HCT116 (cell line): ENCODE measurements at regions not wholly inside any gene's neighbourhood (a gene's known extent, or its start where the extent isn't known, plus 50 kb on each side); places are given as distances from the start of the nearest gene placed in this dataset.

ENCODE experiments used
- ATAC-seq: fragments of 200-7000 bp; cut with Tn5 transposase; 2 replicates; pipeline ENCODE4 v1.9.1; 2020; ENCODE audit warnings: mild to moderate bottlenecking, moderate library complexity
- BruUV-seq: library from RNA; stranded (reverse); fragments of 400-500 nt; replicated peaks from 2 replicates; lab custom pipeline; 2021; lab: Mats Ljungman, UMichigan
- CTCF ChIA-PET: fragments of 300-600 bp; sonication (Branson Sonifier 250); formaldehyde crosslinking; loops from one replicate; lab custom pipeline; 2021; ENCODE audit warnings: antibody characterized with exemption; lab: Charles Lee
- POLR2A ChIA-PET: fragments of 300-600, 350-600 bp; sonication (Branson Sonifier 250); formaldehyde crosslinking; loops from one replicate; lab custom pipeline; 2021; ENCODE audit warnings: antibody characterized with exemption; lab: Charles Lee
- RAD21 ChIA-PET, 2 experiments: fragments of 300-600 bp; sonication (Branson Sonifier 250); formaldehyde crosslinking; loops; one replicate each; lab custom pipeline; 2023; ENCODE audit warnings: low total read pairs in 2 of 2; ENCODE audit not compliant: uncharacterized antibody in 2 of 2, unreplicated experiment in 2 of 2, low non-redundant PET in 1 of 2; lab: Charles Lee
- DNase-seq: peaks from one replicate; pipeline ENCODE4 v3.0.0-alpha.2; 2010; ENCODE audit warnings: low read depth, low spot score
- H2AFZ ChIP-seq: fragments of 200-600 bp; shearing (Covaris generic), sonication (generic); 2 replicates; pipeline ENCODE4 v1.6.1; 2017; ENCODE audit warnings: low read depth, mixed run types, mixed read lengths, antibody characterized with exemption, low read length; ENCODE audit not compliant: poor library complexity, severe bottlenecking
- H3K27ac ChIP-seq: 2 replicates; pipeline ENCODE4 v1.5.1; 2012; ENCODE audit warnings: low read depth, low read length
- H3K27me3 ChIP-seq: fragments of 200-600 bp; sonication (generic); 2 replicates; pipeline ENCODE4 v1.6.1; 2016; ENCODE audit warnings: mixed run types, low read length, mixed read lengths; ENCODE audit not compliant: insufficient read depth
- H3K36me3 ChIP-seq, 2 experiments: fragments of 200-500 bp in 1 of 2; fragments of 200-600 bp in 1 of 2; sonication (Bioruptor generic) in 1 of 2; sonication (generic) in 1 of 2; 2 replicates each; pipeline versions ENCODE4 v1.5.1 to v1.6.1; 2014 to 2016; ENCODE audit warnings: low read length in 2 of 2, inconsistent platforms in 1 of 2, mixed read lengths in 1 of 2, mixed run types in 1 of 2; ENCODE audit not compliant: insufficient read depth in 2 of 2, control insufficient read depth in 1 of 2
- H3K4me1 ChIP-seq, 2 experiments: fragments of 200-600 bp in 1 of 2; sonication (generic) in 1 of 2; 2 replicates each; pipeline versions ENCODE4 v1.5.1 to v1.6.1; 2012 to 2017; ENCODE audit warnings: low read length in 2 of 2, inconsistent platforms in 1 of 2, mild to moderate bottlenecking in 1 of 2, mixed read lengths in 1 of 2, mixed run types in 1 of 2, moderate library complexity in 1 of 2; ENCODE audit not compliant: insufficient read depth in 2 of 2, control insufficient read depth in 1 of 2
- H3K4me2 ChIP-seq: fragments of 200-600 bp; sonication (generic); 2 replicates; pipeline ENCODE4 v1.6.1; 2017; ENCODE audit warnings: mixed run types, low read length, mixed read lengths
- H3K4me3 ChIP-seq, 2 experiments: fragments of 200-600 bp in 1 of 2; sonication (generic) in 1 of 2; replicated peaks in 1 of 2; 2 replicates each; pipeline ENCODE4 v1.5.1; 2011 to 2016; ENCODE audit warnings: low read length in 2 of 2, control low read depth in 1 of 2, low read depth in 1 of 2, mild to moderate bottlenecking in 1 of 2, mixed read lengths in 1 of 2, mixed run types in 1 of 2
- H3K79me2 ChIP-seq: fragments of 200-600 bp; sonication (generic); 2 replicates; pipeline ENCODE4 v1.6.1; 2017; ENCODE audit warnings: mild to moderate bottlenecking, mixed run types, low read length, moderate library complexity, mixed read lengths; ENCODE audit not compliant: insufficient read depth
- H3K9ac ChIP-seq: fragments of 200-600 bp; sonication (generic); 2 replicates; pipeline ENCODE4 v1.6.1; 2016; ENCODE audit warnings: low read length, mixed read lengths
- H3K9me2 ChIP-seq: fragments of 200-600 bp; sonication (generic), shearing (Covaris generic); 2 replicates; pipeline ENCODE4 v1.6.1; 2017; ENCODE audit warnings: mixed run types, mild to moderate bottlenecking, moderate library complexity; ENCODE audit not compliant: insufficient read depth
- H3K9me3 ChIP-seq, 2 experiments: fragments of 200-500 bp in 1 of 2; fragments of 200-600 bp in 1 of 2; sonication (Bioruptor generic) in 1 of 2; sonication (generic) in 1 of 2; 2 replicates each; pipeline ENCODE4 v1.6.1; 2014 to 2017; ENCODE audit warnings: low read length in 2 of 2, mixed read lengths in 2 of 2, inconsistent platforms in 1 of 2, low read depth in 1 of 2, mild to moderate bottlenecking in 1 of 2, mixed run types in 1 of 2, moderate library complexity in 1 of 2; ENCODE audit not compliant: control insufficient read depth in 1 of 2, insufficient read depth in 1 of 2
- H4K20me1 ChIP-seq: fragments of 200-600 bp; sonication (generic), shearing (Covaris generic); 2 replicates; pipeline ENCODE4 v1.6.1; 2017; ENCODE audit warnings: mixed run types, mild to moderate bottlenecking, moderate library complexity; ENCODE audit not compliant: insufficient read depth
- EZH2phosphoT487 ChIP-seq: fragments of 200-600 bp; IDR thresholded peaks from 2 replicates; pipeline ENCODE4 v1.6.1; 2018; ENCODE audit warnings: antibody characterized with exemption, borderline replicate concordance
- POLR2A ChIP-seq: IDR thresholded peaks from 2 replicates; pipeline ENCODE4 v1.7.0; 2011; ENCODE audit warnings: borderline replicate concordance; ENCODE audit not compliant: insufficient read depth, insufficient read length; ENCODE audit errors: extremely low read depth
- POLR2AphosphoS5 ChIP-seq: IDR thresholded peaks from 2 replicates; pipeline ENCODE4 v1.6.1; 2011; ENCODE audit warnings: mild to moderate bottlenecking, low read depth, low read length, moderate library complexity
- SIN3A ChIP-seq: IDR thresholded peaks from 2 replicates; pipeline ENCODE4 v1.6.1; 2012; ENCODE audit warnings: low read depth
- TCF7L2 ChIP-seq: IDR thresholded peaks from 2 replicates; pipeline ENCODE4 v1.7.0; 2011; ENCODE audit warnings: borderline replicate concordance, inconsistent platforms; ENCODE audit not compliant: insufficient read depth, insufficient read length; ENCODE audit errors: extremely low read depth
- ZNF274 ChIP-seq: fragments of 200-500 bp; sonication (Bioruptor generic); IDR thresholded peaks from 2 replicates; pipeline ENCODE4 v1.6.1; 2014; ENCODE audit warnings: mild to moderate bottlenecking, low read depth, low read length, inconsistent platforms
- intact Hi-C: fragments of 100-400 bp; cut with micrococcal nuclease; formaldehyde crosslinking; loops from 2 replicates; pipeline ENCODE4 v1.10.0; 2022
- TF ChIP-seq, protein P1 (sequence below): IDR thresholded peaks from 2 replicates; pipeline ENCODE4 v1.6.1; 2011; ENCODE audit warnings: mild to moderate bottlenecking, low read length, moderate library complexity; ENCODE audit not compliant: insufficient replicate concordance; ENCODE audit errors: extremely low read depth

DNA sequence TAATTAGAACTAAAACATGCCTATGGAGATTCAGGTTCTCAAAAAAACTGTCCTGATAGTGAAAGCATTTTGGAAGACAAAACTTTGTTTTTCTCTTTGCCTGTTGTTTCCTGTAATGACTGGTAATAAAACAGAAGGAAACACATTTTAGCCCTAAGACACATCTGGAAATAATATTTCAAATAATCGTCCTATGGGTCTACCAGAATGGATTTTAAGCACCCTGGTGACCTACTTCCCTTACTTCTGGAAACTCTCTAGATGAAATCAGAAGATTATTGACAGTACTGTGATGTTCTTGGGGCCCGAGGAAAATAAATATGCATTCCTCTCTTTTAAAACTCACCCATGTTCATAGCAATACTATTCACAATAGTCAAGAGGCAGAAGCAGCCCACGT lies 110.1 kb upstream of the TLE4 start:
- no peak overlapping the region for H3K4me2 ChIP-seq
- no peak overlapping the region for H3K4me3 ChIP-seq
- ChIA-PET RAD21 (no interaction called here), POLR2A (no interaction called here), CTCF (no interaction called here)
- no peak overlapping the region for H3K27ac ChIP-seq
- TF ChIP-seq TCF7L2 (no peak), EZH2phosphoT487 (no peak), ZNF274 (no peak), POLR2AphosphoS5 (no peak)
- intact Hi-C loops = no loop called here
- H3K79me2 ChIP-seq = no peaks in the 10 kb centered on the region
- no peaks in the 10 kb centered on the region for H4K20me1 ChIP-seq
- DNase-seq (no peak), ATAC-seq (no peak)
- H3K9ac ChIP-seq = no peak overlapping the region
- H3K4me1 ChIP-seq = no peaks in the 10 kb centered on the region
- no peaks in the 10 kb centered on the region for H3K36me3 ChIP-seq
- peaks cover 0 to 11% of the 10 kb centered on the region in 2 experiments; a peak in 3 of 4 replicates for H3K9me3 ChIP-seq
- H3K27me3 ChIP-seq = no peaks in the 10 kb centered on the region
- no peaks in the 10 kb centered on the region for H3K9me2 ChIP-seq
- no TSS peak for BruUV-seq
- no peak overlapping the region for H2AFZ ChIP-seq

DNA sequence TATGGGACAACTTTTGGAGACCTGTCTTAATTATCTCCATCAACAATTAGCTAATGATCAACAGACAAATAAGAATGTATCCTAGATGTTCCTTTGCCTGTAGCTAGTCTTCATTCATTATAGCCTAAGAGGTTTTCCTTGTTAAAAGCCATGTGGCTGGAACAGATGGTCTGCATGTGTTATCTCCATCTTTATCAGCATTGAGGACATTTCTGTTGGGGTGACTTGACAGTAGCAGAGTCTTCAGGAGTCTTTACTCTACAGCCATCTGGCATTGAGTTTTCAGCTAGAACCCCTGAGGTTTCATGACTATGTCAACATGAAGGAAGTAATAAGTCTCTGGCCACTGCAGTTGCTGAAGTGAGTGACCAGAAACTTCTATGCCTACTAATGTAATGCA lies 106.6 kb upstream of the TLE4 start:
- ATAC-seq (no peak), DNase-seq (no peak)
- Histone ChIP-seq H3K36me3 (no peaks in the 10 kb centered on the region), H3K4me1 (no peaks in the 10 kb centered on the region), H3K27me3 (no peaks in the 10 kb centered on the region), H3K27ac (no peak overlapping the region), H3K4me3 (no peak overlapping the region), H3K9ac (no peak overlapping the region), H3K9me3 (peaks cover 0 to 5% of the 10 kb centered on the region in 2 experiments; a peak in 2 of 4 replicates), H3K9me2 (no peaks in the 10 kb centered on the region), H4K20me1 (no peaks in the 10 kb centered on the region), H3K4me2 (no peak overlapping the region), H3K79me2 (no peaks in the 10 kb centered on the region), H2AFZ (no peak overlapping the region)
- intact Hi-C loops = no loop called here
- RAD21 ChIA-PET = no interaction called here
- CTCF ChIA-PET = no interaction called here
- no peak for TF ChIP-seq SIN3A
- TF ChIP-seq POLR2A = no peak
- TF ChIP-seq, protein P1, sequence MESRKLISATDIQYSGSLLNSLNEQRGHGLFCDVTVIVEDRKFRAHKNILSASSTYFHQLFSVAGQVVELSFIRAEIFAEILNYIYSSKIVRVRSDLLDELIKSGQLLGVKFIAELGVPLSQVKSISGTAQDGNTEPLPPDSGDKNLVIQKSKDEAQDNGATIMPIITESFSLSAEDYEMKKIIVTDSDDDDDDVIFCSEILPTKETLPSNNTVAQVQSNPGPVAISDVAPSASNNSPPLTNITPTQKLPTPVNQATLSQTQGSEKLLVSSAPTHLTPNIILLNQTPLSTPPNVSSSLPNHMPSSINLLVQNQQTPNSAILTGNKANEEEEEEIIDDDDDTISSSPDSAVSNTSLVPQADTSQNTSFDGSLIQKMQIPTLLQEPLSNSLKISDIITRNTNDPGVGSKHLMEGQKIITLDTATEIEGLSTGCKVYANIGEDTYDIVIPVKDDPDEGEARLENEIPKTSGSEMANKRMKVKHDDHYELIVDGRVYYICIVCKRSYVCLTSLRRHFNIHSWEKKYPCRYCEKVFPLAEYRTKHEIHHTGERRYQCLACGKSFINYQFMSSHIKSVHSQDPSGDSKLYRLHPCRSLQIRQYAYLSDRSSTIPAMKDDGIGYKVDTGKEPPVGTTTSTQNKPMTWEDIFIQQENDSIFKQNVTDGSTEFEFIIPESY = no peak
- POLR2A ChIA-PET = no interaction called here
- no TSS peak for BruUV-seq
